ENCODE measurements at regions not wholly inside any gene's neighbourhood (a gene's known extent, or its start where the extent isn't known, plus 50 kb on each side); places are given as distances from the start of the nearest gene placed in this dataset.

DNA sequence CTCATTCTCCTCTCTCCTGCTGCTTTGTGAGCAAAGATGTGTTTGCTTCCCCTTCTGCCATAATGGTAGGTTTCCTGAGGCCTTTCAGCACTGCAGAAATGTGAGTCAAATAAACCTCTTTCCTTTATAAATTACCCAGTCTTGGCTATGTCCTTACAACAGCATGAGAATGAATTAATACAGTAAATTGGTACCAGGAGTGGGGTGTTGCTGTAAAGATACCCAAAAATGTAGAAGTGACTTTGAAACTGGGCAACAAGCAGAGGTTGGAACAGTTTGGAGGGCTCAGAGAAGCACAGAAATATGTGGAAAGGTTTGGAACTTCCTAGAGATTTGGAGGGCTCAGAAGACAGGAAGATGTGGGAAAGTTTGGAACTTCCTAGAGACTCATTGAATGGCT lies 388.7 kb upstream of the GHITM start:
- Histone ChIP-seq H4K20me1 (ENCODE audit: insufficient read depth, low read length) (no peaks in the 10 kb centered on the region), H3K4me1 (ENCODE audit: low read length) (peaks cover 6% of the 10 kb centered on the region; the same call in 1 of the 2 replicates), H3K4me2 (ENCODE audit: low read length) (no peak overlapping the region), H2AFZ (ENCODE audit: low read depth, low read length) (no peak overlapping the region), H3K9me3 (ENCODE audit: insufficient read depth, low read length) (no peaks in the 10 kb centered on the region), H3K27me3 (ENCODE audit: low read depth, low read length) (no peaks in the 10 kb centered on the region), H3K27ac (ENCODE audit: low read length) (no peak overlapping the region), H3K9ac (ENCODE audit: low read length) (no peak overlapping the region), H3K4me3 (ENCODE audit: low read length) (no peak overlapping the region), H3K79me2 (ENCODE audit: low read length) (no peaks in the 10 kb centered on the region), H3K36me3 (replicated peaks; ENCODE audit: low read depth, low read length) (no peaks in the 10 kb centered on the region)
- TF ChIP-seq EZH2phosphoT487 (IDR thresholded peaks at IDR 0.05; ENCODE audit: low read depth) (no peak), CTCF (IDR thresholded peaks at IDR 0.05; ENCODE audit: low read depth, low read length) (no peak)

- no peaks in the 10 kb centered on the region for H3K9me3 ChIP-seq (ENCODE audit: insufficient read depth, low read length)
Observed at GRCh38 chr10:83753490-83753889, 385.8 kb upstream of the GHITM start.

DNA sequence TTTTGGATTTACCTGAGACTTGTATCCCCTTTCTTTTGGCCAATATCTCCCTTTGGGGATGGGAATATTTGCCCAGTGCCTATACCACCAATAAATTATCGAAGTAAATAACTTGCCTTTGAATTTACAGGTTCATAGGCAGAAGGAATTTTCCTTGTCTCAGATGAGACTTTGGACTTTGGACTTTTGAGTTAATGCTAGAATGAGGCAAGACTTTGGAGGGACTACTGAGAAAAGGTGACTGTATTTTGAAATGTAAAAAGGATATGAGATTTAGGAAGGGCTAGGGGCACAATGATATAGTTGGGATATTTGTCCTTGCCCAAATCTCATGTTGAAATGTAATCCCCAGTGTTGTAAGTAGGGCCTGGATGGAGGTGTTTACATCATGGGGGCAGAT lies 384.5 kb upstream of the GHITM start:
- H3K79me2 ChIP-seq (ENCODE audit: low read length): no peaks in the 10 kb centered on the region
- H2AFZ ChIP-seq (ENCODE audit: low read depth, low read length): no peak overlapping the region
- no peaks in the 10 kb centered on the region for H4K20me1 ChIP-seq (ENCODE audit: insufficient read depth, low read length)
- no peak overlapping the region for H3K4me2 ChIP-seq (ENCODE audit: low read length)
- no peaks in the 10 kb centered on the region for H3K27me3 ChIP-seq (ENCODE audit: low read depth, low read length)
- H3K36me3 ChIP-seq (replicated peaks; ENCODE audit: low read depth, low read length): no peaks in the 10 kb centered on the region
- no peak overlapping the region for H3K4me3 ChIP-seq (ENCODE audit: low read length)
- no peak overlapping the region for H3K9ac ChIP-seq (ENCODE audit: low read length)
- H3K9me3 ChIP-seq (ENCODE audit: insufficient read depth, low read length): no peaks in the 10 kb centered on the region
- no peak for TF ChIP-seq EZH2phosphoT487 (IDR thresholded peaks at IDR 0.05; ENCODE audit: low read depth)
- no peak for TF ChIP-seq CTCF (IDR thresholded peaks at IDR 0.05; ENCODE audit: low read depth, low read length)
- H3K27ac ChIP-seq (ENCODE audit: low read length): no peak overlapping the region
- H3K4me1 ChIP-seq (ENCODE audit: low read length): no peaks in the 10 kb centered on the region

More at GRCh38 chr10:83753490-83753889, 385.8 kb upstream of the GHITM start:
- TF ChIP-seq EZH2phosphoT487 (IDR thresholded peaks at IDR 0.05; ENCODE audit: low read depth) (no peak), CTCF (IDR thresholded peaks at IDR 0.05; ENCODE audit: low read depth, low read length) (no peak)
- H3K36me3 ChIP-seq (replicated peaks; ENCODE audit: low read depth, low read length): no peaks in the 10 kb centered on the region
- no peak overlapping the region for H3K4me2 ChIP-seq (ENCODE audit: low read length)
- no peak overlapping the region for H3K9ac ChIP-seq (ENCODE audit: low read length)
- H3K79me2 ChIP-seq (ENCODE audit: low read length): no peaks in the 10 kb centered on the region
- no peaks in the 10 kb centered on the region for H4K20me1 ChIP-seq (ENCODE audit: insufficient read depth, low read length)
- H3K27ac ChIP-seq (ENCODE audit: low read length): no peak overlapping the region
- H3K4me3 ChIP-seq (ENCODE audit: low read length): no peak overlapping the region
- peaks cover 6% of the 10 kb centered on the region; the same call in 1 of the 2 replicates for H3K4me1 ChIP-seq (ENCODE audit: low read length)
- no peaks in the 10 kb centered on the region for H3K27me3 ChIP-seq (ENCODE audit: low read depth, low read length)
- H2AFZ ChIP-seq (ENCODE audit: low read depth, low read length): no peak overlapping the region

DNA sequence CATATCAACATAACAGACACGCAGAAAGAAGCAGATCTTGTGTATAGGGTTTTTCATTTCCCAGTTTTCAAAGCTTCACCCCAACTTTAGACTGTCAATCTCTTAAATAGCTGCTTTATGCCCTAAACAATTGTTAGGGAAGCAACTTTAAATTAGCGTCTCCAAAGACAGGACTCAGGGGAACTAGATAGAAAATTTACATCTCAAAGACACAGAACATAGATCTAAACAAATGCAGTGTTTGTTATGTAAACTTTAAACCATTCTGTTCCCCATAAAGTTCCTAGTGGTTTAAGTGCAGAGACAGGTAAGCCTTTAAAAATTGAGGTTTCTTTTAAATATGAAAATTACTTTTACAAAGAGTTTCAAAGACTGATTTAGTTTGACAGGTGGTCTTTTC lies 379.2 kb upstream of the GHITM start:
- TF ChIP-seq CTCF (IDR thresholded peaks at IDR 0.05; ENCODE audit: low read depth, low read length) (no peak), EZH2phosphoT487 (IDR thresholded peaks at IDR 0.05; ENCODE audit: low read depth) (no peak)
- H3K27ac ChIP-seq (ENCODE audit: low read length): no peak overlapping the region
- no peaks in the 10 kb centered on the region for H3K27me3 ChIP-seq (ENCODE audit: low read depth, low read length)
- H3K4me1 ChIP-seq (ENCODE audit: low read length): no peaks in the 10 kb centered on the region
- no peaks in the 10 kb centered on the region for H3K36me3 ChIP-seq (replicated peaks; ENCODE audit: low read depth, low read length)
- no peak overlapping the region for H3K9ac ChIP-seq (ENCODE audit: low read length)
- H3K4me3 ChIP-seq (ENCODE audit: low read length): no peak overlapping the region
- H3K79me2 ChIP-seq (ENCODE audit: low read length): no peaks in the 10 kb centered on the region
- no peak overlapping the region for H2AFZ ChIP-seq (ENCODE audit: low read depth, low read length)
- H4K20me1 ChIP-seq (ENCODE audit: insufficient read depth, low read length): no peaks in the 10 kb centered on the region
- H3K9me3 ChIP-seq (ENCODE audit: insufficient read depth, low read length): no peaks in the 10 kb centered on the region
- H3K4me2 ChIP-seq (ENCODE audit: low read length): no peak overlapping the region
